HG02884 (cell line): ENCODE measurements at regions not wholly inside any gene's neighbourhood (a gene's known extent, or its start where the extent isn't known, plus 50 kb on each side); places are given as distances from the start of the nearest gene placed in this dataset.

Experiments
- ATAC-seq: cut with Tn5 transposase; IDR thresholded peaks from one replicate; pipeline ENCODE4 v1.9.1; 2021; ENCODE audit warnings: mild to moderate bottlenecking, moderate library complexity; ENCODE audit not compliant: unreplicated experiment

GRCh38 chr14:58836303-58836974 lies 198.7 kb downstream of the DACT1 start:
- no peak for ATAC-seq

GRCh38 chr14:58839233-58839632 lies 201.5 kb downstream of the DACT1 start:
- ATAC-seq = no peak

- no peak for ATAC-seq
Measured at GRCh38 chr14:58844544-58844943, 206.8 kb downstream of the DACT1 start.

- no peak for ATAC-seq
Measured at GRCh38 chr14:58846682-58847465, 209.1 kb downstream of the DACT1 start.

GRCh38 chr14:58848365-58848764 lies 210.6 kb downstream of the DACT1 start:
- ATAC-seq = no peak

- ATAC-seq = no peak
Measured at GRCh38 chr14:58849601-58850000, 211.8 kb downstream of the DACT1 start.

GRCh38 chr14:58850011-58850410 lies 212.2 kb downstream of the DACT1 start:
- no peak for ATAC-seq

GRCh38 chr14:58861586-58861985 lies 223.8 kb downstream of the DACT1 start:
- ATAC-seq = no peak

GRCh38 chr14:58862416-58863160 lies 224.8 kb downstream of the DACT1 start:
- no peak for ATAC-seq

- ATAC-seq = no peak
Measured at GRCh38 chr14:58863661-58864345, 226.0 kb downstream of the DACT1 start.

- ATAC-seq = no peak
Measured at GRCh38 chr14:58864751-58865513, 227.2 kb downstream of the DACT1 start.

- no peak for ATAC-seq
Measured at GRCh38 chr14:58865514-58866281, 227.9 kb downstream of the DACT1 start.

- no peak for ATAC-seq
Measured at GRCh38 chr14:58866391-58866790, 228.6 kb downstream of the DACT1 start.

GRCh38 chr14:58870961-58871360 lies 233.2 kb downstream of the DACT1 start:
- no peak for ATAC-seq

GRCh38 chr14:58871573-58871972 lies 233.8 kb downstream of the DACT1 start:
- ATAC-seq = no peak

- no peak for ATAC-seq
Measured at GRCh38 chr14:58872061-58872460, 234.3 kb downstream of the DACT1 start.

- no peak for ATAC-seq
Measured at GRCh38 chr14:58873228-58873953, 235.6 kb downstream of the DACT1 start.

GRCh38 chr14:58875613-58876012 lies 237.9 kb downstream of the DACT1 start:
- no peak for ATAC-seq

- ATAC-seq = no peak
Measured at GRCh38 chr14:58876608-58877007, 238.8 kb downstream of the DACT1 start.
